Hematopoietic multipotent progenitor cell treated with erythropoietin and hydrocortisone succinate and interleukin-3 and kit ligand, for 4 days (in vitro differentiated cells): ENCODE measurements at regions not wholly inside any gene's neighbourhood (a gene's known extent, or its start where the extent isn't known, plus 50 kb on each side); places are given as distances from the start of the nearest gene placed in this dataset.
A peak's percentile ranks its signal among the peaks of the same experiment; 100 is the strongest.

Source experiments
- DNase-seq: peaks from one replicate; pipeline ENCODE4 v3.0.0-alpha.2; 2015

GRCh38 chr1:57686306-57686705 is 262.4 kb upstream of the DAB1 start:
- DNase-seq = no peak

DNA sequence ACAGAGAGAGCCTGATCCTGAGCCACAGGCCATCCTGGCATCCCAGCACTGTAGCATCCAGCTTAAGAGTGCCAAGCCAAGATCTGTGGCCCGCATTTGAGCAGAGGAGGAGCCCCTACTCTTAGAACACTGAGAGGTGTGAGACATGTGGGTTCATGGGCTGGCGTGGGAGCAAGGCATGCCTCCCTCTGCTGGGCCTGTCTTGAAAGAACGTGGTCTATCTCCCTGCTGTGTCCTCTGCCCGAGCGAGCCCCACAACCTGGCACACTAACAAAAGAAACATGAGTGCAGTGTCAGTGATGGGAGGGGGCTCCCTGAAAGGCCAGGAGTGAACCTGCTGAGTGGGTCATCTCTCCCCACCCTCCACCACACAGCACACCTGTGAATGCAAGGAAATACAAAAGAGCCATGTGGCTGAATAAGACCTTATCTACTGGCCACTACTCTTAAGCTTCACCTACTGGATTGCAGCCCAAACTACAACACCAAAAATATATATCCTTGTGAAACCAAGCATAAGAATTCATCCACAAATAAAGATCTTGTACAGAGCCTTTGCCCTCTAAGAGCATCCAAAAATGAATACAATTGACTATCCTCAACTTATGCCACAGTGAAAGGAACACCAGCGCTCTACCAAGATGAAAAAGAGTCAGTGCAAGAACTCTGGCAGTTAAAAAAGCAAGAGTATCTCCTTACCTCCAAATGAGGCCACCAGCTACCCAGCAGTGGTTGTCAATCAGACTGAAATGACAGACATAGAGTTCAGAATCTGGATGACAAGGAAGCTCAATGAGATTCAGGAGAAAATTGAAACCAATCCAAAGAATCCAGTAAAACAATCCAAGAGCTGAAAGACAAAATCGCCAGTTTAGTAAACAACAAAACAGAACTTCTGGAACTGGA is 259.4 kb upstream of the DAB1 start:
- DNase-seq = no peak

GRCh38 chr1:57678138-57678537 is 254.3 kb upstream of the DAB1 start:
- no peak for DNase-seq

GRCh38 chr1:57675776-57676175 is 251.9 kb upstream of the DAB1 start:
- no peak for DNase-seq

DNA sequence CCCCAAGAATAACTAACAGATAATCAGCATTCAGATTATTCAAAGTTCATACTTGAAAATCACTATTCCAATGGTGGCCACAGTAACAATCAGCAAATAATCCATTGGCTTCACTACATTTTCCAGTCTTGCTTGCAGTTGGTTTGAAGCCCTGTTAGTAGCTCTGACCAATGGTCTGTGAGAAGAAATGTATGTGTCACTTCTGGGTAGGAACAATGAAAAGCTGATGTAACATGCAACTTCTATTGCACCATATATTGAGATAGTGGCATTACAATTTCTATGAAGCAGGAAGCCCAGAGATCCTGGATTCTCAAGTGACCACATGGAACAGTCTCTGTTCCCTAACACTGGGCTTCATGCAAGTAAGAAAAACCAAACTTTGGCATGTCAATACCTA is 250.9 kb upstream of the DAB1 start:
- DNase-seq = no peak

DNA sequence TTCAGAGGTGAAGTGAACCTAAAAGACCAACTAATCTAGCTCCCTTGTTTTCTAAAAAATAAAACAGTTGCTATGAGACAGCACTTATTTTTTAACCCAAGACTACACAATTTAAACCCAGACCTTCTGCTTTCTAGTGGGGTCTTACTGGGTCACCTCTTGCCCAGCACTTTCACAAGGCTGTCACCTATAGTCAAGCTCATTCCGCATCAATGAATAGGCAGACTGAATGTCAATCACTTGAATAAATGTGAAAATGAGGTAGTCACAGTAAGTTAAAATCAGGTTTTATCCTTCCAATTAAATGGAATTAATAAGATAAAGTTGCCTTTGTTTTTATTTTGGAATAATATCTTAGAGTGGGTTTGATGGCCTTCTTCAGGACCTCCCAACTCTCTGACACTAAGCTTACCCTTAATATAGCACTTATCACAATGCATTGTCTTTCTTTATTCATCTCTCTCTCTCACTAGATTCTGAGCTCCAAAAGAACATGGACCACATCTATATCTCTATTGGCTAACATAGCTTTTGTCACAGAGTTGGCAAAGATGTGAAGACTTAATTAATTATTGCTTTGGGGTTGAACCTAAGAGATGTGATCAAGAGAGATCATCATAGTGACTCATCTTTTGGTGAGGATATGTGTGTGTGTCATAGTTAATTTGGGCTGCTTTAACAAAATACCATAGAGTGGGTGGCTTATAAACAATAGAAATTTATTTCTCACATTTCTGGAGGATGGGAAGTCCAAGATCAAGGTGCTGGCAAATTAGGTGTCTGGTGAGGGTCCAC is 248.7 kb upstream of the DAB1 start:
- DNase-seq = no peak

GRCh38 chr1:57671750-57672149 is 247.9 kb upstream of the DAB1 start:
- peak; percentile 0 for DNase-seq

DNA sequence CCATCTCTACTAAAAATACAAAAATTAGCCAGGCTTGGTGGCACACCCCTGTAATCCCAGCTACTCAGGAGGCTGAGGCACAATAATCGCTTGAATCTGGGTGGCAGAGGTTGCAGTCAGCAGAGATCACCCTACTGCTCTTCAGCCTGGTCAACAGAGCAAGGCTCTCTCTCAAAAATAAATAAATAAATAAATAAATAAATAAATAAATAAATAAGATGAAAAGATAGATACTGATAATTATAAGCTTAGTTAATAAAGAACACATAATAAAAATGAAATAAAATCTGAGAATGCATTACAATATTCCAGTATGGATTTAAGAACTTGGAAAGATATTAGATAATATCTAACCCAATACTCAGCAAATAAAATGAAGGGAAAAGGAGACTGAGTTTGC is 235.9 kb upstream of the DAB1 start:
- DNase-seq = no peak

- DNase-seq = no peak
Observed at GRCh38 chr1:57655161-57655560, 231.3 kb upstream of the DAB1 start.

DNA sequence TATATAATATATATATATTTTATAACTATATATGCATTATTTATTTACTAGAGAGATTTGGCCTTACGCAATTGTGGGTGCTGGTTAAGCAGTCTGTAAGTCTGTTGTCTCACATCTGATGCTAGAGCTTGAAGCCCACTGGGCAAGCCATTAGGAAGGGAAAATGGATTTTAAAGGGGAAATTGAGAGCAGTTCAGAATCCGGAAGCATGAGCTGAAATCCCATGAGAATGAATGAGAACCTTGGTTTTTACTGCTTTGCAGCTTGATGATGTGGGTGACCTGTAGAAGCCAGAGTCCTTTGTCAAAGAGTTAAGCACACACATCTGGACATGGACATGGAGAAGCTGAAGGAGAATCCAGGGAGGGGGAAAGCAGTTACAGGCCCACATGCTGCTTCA is 220.8 kb upstream of the DAB1 start:
- no peak for DNase-seq

DNA sequence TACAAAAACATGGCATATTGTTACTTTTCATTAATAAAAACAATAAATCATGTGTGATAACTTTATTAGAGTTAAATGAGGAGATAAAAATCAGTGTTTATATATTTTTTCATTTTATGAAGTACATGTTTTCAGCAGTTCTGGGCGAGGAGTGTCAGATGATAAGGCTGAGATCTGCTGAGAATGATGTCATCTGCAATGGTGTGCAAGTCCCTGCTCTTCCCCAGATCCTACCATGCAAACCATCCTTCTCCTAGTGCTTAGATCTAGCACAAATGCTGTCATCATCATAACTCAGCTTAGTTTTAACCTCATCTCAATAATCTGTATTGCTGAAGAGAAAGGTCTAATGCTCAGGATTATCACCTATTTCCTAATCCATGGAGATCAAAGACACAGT is 214.4 kb upstream of the DAB1 start:
- no peak for DNase-seq

DNA sequence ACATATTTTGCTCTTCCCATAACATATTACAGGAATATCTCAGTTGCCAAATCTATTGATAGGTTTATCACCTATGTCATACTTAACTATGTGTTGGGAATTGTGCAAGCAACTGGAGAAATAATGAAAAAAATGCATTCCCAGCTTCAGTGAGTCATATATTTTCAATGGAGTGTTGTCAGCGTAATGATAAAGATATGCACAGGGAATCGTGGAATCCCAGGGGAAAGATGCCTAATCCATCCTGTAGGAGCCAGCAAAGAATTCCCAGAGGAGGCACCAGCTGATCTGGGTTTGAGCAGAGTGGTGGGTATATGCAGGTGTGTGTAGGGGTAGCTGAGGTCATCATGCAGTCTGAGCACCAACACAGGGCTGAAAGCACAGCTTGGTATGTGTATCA is 213.3 kb upstream of the DAB1 start:
- DNase-seq = no peak

DNA sequence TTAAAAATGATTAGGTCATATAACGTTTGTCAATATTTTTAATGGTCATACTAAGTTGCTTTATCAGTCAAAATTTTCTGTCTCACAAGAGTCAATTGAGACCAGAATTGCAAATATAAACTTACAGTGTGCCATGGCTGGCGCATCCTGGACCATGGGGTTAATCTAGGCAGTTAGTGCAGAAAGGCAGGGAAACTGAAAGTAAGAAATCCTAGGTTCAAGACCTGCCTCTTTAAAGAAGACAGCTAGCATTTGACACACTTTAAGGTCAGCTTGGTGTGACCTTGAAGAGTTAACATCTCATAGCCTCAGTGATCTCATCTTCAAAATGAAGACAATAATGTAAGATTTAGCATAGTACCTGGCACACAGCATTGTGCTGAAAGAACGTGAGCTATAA is 210.0 kb upstream of the DAB1 start:
- DNase-seq = no peak

- no peak for DNase-seq
Observed at GRCh38 chr1:57633056-57633455, 209.2 kb upstream of the DAB1 start.

- no peak for DNase-seq
Observed at GRCh38 chr1:57632401-57632800, 208.5 kb upstream of the DAB1 start.

DNA sequence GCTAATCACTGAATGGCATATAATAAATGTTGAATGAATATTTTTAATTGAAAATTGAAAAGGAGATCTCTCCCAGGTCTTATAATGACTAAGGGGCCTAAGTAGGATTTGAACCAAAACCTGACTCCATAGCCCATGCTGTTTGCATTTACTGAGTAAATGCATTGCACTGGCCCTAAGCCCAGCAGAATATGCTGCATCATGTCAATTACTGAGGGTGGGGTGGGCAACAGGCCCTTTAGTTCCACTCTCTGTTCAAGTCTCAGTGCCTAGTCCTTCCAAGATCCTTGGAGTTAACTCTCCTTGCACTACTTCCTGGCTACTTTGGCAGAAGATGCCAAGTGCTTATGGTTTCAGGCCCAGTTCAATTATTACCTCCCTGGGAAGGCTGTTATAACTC is 203.8 kb upstream of the DAB1 start:
- DNase-seq = no peak

- no peak for DNase-seq
Observed at GRCh38 chr1:57623791-57624538, 200.1 kb upstream of the DAB1 start.

DNA sequence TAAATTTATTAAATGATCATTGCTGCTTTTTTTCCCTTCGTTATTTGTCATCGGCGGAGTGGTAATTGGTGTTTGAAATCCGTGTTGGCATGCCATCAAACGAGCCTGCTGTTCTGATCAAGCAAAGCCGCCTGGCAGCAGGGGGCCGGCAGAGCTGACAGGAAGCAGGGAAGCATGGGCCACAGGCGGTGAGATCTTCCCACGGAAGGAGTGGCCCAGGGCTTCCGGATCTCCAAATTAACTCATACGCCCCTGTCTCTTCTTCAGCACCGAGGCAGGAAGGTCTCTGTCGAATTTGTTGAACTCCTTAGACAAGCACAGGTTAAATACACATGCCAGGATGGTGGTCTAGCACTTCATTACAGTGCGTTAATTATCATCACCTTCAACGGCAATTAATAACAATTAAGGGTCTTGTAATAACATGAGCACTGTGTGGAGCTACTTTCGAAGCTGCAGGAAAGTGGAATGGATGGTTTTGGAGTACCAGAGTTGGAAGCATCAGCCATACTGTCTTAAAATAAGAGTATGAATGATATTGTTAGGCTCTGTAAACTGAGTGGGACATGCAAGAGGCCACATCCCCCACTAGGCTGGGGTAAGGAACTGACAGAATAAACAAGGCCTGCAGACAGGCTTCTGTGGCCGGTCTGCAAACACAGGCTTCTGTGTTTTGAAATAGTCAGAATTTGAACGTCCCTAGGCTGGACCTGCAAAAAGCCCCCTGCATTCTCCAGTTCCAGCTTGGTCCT is 199.4 kb upstream of the DAB1 start:
- peak; percentile 9 for DNase-seq

- DNase-seq = no peak
Observed at GRCh38 chr1:57621776-57622175, 197.9 kb upstream of the DAB1 start.

GRCh38 chr1:57620605-57621004 is 196.7 kb upstream of the DAB1 start:
- no peak for DNase-seq

- DNase-seq = no peak
Observed at GRCh38 chr1:57616921-57617320, 193.1 kb upstream of the DAB1 start.

- no peak for DNase-seq
Observed at GRCh38 chr1:57615956-57616355, 192.1 kb upstream of the DAB1 start.

- DNase-seq = no peak
Observed at GRCh38 chr1:57612833-57613232, 189.0 kb upstream of the DAB1 start.
